Astrocyte (in vitro differentiated cells and primary cell): ENCODE measurements at regions not wholly inside any gene's neighbourhood (a gene's known extent, or its start where the extent isn't known, plus 50 kb on each side); places are given as distances from the start of the nearest gene placed in this dataset.

Experiments
- EZH2 ChIP-seq: IDR thresholded peaks from 2 replicates; pipeline ENCODE4 v1.6.1; 2012; ENCODE audit warnings: mild to moderate bottlenecking, low read length, inconsistent platforms; ENCODE audit not compliant: insufficient read depth
- TF ChIP-seq, protein P1 (sequence below): IDR thresholded peaks from 2 replicates; pipeline ENCODE4 v1.5.1; 2011; ENCODE audit warnings: low read depth, mild to moderate bottlenecking, inconsistent platforms, low read length, moderate library complexity; ENCODE audit not compliant: insufficient read depth

DNA sequence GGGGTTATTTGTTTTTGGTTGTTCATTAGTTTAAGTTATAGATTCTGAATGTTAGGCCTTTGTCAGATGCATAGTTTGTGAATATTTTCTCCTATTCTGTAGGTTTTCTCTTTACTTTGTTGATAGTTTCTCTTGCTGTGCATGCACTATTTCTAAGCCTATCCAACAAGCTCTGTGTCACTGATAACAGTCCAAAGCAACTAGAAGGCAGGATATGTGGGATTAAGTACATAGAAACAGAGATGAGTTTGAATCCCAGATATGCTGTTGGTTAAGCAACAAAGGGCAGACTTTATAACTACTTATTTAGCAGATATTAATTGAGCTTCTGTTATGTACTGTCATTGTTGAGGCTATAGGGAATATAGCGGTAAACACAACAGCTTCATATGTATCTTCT lies 390.4 kb downstream of the INSC start:
- TF ChIP-seq, protein P1, sequence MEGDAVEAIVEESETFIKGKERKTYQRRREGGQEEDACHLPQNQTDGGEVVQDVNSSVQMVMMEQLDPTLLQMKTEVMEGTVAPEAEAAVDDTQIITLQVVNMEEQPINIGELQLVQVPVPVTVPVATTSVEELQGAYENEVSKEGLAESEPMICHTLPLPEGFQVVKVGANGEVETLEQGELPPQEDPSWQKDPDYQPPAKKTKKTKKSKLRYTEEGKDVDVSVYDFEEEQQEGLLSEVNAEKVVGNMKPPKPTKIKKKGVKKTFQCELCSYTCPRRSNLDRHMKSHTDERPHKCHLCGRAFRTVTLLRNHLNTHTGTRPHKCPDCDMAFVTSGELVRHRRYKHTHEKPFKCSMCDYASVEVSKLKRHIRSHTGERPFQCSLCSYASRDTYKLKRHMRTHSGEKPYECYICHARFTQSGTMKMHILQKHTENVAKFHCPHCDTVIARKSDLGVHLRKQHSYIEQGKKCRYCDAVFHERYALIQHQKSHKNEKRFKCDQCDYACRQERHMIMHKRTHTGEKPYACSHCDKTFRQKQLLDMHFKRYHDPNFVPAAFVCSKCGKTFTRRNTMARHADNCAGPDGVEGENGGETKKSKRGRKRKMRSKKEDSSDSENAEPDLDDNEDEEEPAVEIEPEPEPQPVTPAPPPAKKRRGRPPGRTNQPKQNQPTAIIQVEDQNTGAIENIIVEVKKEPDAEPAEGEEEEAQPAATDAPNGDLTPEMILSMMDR: no peak
- no peak for TF ChIP-seq EZH2
